GM19463 (cell line): ENCODE measurements at regions not wholly inside any gene's neighbourhood (a gene's known extent, or its start where the extent isn't known, plus 50 kb on each side); places are given as distances from the start of the nearest gene placed in this dataset.

Experiments
- ATAC-seq: cut with Tn5 transposase; IDR thresholded peaks from one replicate; pipeline ENCODE4 v1.9.1; 2021; ENCODE audit warnings: mild to moderate bottlenecking, moderate library complexity; ENCODE audit not compliant: unreplicated experiment

DNA sequence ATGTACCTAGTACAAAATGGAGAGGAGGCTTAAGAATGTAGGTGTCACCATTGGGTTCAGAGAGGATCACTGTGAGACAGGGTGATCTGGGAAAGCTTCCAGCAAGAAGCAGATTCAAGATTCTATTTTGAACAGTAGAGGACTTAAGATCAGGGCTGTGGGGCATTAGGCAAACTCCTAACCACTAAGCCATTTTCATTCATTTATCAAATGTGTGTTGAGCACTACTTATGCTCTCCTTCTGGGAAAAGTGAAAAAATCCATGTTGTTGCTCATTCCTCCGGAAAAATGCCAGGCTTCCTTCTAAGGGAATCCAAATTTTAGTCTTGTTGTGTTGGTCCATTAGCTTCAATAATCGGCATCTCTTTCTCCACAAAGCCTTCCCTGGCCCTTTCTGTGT is 163.4 kb downstream of the NUAK1 start:
- no peak for ATAC-seq

DNA sequence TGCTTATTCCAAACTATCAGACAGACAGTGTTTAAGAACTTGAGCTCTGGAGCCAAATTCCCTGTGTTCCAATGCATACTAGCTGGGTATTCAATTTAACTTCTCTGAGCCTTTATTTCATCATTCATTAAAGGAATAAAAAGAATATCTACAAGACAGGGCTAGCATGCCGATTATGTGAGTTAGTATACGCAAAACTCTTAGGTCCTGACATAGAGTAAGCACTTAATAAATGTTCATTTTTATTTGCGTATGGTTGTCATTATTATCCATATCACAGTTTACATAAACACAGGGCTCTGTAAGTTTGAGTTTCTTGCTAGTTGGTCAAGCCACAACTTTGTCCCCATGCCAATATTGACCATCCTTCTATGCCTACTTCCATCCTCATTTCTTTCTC is 161.5 kb downstream of the NUAK1 start:
- no peak for ATAC-seq

DNA sequence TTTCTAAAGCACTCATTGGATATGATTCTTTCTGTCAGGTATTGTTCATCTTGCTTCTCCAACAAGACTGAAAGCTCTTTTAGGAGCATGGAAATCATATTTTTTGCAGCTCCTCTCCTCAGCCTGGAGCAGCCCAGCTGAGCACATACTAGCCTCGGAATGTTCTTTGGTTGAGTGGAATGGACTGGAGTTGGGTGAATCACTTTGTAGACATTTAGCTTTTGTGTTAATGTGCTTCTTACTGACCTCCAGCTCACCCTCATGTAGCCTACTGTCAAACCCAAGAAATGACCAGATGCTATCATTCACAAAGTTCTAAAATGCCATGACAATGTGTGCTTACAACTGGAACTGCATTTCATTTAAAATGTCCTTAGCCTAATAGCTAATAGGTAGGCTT is 161.1 kb downstream of the NUAK1 start:
- ATAC-seq, result no peak

DNA sequence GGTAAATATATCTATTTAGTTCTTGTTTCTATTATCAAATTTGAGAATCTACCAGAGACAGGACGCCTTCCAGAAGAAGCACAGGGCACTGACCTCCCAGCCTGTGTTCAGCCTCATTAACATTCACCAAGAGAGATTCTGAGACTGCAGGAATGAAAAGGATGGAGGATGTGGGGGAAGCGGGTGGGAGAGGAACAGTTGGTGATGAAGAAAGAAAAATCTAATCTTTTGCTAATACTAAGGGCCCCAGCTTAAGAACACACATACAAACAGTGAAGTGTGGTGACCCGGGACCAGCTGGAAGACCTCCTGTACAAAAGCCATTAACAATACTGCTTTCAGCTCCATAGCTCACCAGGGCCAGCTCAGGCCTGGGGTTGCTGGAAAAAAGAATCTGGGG is 160.5 kb downstream of the NUAK1 start:
- no peak for ATAC-seq

DNA sequence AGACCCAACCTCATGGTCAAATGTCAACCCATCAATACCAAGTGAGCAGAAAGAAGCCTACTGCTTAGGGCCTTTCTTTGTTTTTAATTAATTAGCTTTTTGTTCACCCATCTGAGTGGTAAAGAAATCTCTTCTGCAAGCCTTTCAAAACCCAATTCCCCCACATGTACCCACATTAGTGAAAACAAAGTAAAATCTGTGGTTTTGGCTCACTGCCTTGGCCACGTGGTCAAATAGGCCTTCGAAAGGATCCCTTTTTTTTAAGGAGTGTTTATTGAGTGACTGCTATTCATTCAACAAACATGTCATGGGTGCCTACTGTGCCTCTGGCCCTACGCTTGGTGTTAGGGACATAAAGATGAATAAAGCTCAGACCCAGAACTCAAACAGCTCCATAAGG is 160.1 kb downstream of the NUAK1 start:
- no peak for ATAC-seq

DNA sequence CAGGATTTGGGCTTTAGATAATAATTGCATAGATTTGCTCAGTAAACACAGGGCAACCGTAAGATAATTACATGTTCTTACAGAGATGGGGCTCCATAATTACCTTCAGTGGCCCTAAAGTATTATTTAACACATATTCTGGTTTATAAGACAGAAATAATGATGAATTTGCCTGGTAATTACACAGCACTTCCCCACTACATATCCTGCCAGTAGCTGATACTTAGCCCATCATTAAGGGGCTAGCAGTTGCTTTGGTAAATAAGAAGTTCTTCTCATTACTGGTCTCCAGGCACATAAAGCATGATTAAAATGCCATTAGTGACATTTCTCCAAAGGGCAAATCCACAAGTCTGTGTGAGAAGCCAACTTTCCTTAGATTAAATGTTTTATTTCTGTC is 158.7 kb downstream of the NUAK1 start:
- ATAC-seq, result no peak

DNA sequence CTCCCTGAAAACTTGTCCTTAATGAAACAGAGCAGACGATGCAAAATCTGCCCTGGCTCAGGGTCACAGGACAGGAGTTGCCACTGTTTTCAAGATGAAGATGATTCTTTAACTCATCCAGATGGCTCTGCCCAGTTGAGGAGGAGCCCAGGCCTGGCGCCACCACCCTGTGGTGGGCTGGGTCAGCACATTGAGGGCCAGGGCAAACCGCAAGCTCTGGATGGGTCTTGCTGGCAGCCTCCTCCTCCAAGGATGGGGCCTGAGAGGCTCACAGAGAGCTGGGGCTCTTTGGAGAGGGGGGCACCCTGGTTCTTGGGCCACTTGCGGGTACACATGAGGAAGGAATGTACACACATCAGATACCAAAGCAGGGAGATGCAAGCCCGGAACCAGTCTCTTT is 158.2 kb downstream of the NUAK1 start:
- no peak for ATAC-seq

DNA sequence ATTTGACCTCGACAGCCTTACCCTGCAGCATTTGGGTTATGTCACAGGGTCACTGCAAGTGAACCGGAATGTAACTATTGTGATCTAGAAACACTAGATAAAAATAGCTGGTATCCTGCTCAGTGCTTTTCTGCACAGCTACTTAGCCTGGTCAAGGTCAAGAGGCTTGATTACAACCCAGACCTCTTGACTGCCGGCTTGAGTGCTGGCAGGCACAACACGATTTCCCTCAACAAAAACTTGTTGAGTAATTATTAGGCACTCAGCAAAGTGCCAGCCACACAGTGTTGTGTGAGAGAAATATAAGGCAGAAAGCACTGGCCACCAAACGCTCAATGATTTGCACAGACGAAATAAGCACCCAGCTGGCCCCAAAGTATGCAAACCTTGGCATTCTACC is 156.7 kb downstream of the NUAK1 start:
- ATAC-seq, result no peak

DNA sequence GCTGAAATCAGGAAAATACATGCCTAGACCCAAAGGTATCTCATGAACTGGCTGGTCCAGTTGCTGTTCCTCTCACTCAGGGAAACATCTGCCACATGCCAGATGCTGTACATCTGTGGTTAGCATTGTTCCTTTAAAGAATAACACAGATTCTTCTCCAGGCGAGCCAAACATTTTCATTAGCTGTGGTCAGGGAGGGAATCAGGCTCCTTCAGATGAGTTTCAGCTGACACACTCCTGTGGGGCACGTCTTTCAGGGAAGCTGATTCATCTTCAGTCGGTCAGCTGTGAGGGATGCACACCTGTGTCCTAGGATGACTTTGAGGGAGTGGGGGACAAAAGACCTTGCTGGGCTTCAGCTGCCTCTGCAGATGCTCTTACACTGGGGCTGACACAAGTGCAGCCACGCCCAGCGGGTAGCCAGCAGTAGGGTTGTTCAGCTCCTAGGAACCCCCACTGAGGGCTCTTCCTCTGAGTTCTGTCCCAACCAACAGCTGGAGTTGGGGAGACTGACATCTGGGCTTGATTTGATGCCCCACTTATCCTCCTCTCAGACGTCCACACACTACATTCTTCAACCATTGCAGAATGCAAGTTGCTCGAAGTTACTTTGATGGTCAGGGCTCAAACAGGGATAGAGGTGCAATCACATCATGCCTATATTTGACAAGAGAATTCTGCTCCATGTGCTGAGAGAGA is 155.0 kb downstream of the NUAK1 start:
- ATAC-seq, result no peak

DNA sequence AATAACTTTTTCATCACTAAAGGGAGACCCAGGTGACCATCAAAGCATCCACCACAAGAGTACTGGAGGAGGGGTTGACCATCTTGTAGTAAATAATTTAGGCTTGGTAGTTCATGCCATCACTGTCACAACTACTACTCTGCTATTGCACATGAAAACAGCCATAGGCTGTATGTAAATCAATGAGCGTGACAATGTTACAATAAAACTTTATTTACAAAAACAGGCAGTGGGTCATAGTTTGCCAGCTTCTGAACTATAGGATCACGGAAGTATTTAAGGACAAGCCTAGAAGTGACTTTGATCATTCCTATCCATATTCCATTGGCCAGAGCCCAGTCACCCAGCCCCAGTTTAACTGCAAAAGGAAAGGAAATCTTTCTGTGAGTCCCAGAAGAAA is 153.4 kb downstream of the NUAK1 start:
- ATAC-seq, result no peak

DNA sequence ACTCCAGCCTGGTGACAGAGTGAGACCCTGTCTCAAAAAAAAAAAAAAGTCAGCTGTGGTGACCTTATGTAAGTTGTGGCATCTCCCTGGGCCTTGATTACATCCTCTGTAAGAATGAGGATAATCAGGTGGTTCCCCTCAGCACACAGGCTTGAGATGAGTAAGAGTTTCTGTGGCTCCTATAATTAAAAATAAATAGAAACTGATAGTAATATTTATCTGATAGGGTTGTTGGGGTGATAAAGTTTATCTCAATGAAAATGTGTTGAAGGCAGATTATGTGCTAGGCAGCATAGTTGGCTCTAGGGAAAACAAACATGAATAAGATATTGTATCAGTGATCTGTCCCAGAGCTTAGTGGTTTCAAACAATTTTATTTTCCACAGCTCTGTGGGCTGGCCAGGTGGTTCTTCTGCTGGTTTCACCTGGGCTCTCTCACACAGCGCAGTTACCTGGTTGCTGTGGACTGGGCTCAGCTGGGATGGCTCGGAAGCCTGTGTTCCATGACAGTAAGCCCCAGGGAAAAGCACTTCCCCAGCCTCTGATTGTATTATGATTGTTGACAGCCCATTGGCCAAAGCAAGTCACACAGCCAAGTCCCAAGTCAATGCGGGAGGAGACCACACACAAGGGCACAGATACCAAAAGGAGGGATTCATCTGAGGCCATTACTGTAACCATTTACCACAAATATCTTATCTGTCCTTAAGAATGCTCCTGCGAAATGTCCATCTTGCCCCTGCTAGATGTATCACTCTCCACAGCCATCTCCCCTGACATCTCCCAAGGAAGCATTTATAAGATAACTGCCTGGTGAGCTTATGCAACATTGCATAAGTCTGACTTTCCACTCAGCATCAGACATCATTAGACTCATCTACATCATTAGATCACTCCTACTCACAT is 151.7 kb downstream of the NUAK1 start:
- no peak for ATAC-seq

DNA sequence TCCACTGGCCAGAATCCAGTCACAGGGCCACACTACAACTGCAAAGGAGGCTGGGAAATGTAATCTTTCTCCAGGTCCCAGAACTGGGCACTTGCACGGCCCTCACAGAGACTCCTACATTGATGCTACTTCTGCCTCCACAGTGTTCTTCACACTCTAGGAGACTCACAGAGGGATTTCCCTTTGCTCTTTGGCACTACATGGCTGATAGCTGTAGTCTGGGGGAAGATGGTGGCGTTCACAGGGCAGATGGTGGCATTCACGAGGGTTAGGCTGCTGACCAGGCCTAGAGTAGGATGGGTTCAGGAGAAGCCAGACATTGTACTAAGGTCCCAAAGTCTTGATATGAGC is 151.1 kb downstream of the NUAK1 start:
- no peak for ATAC-seq

DNA sequence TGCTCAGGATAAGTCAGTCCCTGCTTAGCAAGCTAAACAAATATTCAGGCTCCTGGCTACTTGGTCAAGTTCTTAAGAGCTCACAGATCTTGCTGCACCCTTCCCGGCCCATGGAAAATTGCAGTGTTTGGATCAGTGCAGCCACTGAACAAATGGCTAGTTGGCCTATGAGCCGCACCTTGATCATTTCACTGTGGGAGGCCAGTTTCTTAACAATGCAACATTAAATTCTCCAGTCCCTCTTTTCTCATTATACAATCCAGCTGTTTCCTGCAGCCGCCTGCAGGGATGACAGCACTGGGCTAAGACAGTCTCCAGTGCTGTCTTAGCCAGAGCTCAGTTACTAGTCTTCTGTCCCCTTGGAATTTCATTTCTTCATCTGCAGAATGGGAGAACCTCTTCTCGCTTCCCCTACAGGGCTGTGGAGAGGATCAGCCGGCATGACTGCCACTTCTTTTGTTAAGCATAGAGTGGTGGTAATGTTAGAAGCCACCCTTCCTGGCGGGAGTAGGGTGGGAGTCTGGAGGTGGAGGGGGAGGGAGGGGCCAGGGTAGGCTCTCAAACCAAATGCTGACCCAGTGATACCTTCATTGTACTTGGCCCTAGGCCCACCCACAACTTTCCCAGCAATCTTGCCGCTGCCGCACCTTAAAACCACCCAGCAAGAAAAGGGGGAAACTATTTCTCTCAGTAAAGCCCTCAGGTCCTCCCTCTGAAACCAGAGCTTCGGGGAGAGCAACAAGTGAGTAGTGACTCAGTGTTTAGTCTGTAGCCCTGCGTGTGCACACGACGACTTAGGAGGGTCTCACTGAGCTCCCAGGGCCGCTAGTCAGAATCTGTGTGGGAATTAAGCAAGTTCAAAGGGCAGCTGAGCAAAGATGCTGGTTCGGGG is 145.7 kb downstream of the NUAK1 start:
- no peak for ATAC-seq

DNA sequence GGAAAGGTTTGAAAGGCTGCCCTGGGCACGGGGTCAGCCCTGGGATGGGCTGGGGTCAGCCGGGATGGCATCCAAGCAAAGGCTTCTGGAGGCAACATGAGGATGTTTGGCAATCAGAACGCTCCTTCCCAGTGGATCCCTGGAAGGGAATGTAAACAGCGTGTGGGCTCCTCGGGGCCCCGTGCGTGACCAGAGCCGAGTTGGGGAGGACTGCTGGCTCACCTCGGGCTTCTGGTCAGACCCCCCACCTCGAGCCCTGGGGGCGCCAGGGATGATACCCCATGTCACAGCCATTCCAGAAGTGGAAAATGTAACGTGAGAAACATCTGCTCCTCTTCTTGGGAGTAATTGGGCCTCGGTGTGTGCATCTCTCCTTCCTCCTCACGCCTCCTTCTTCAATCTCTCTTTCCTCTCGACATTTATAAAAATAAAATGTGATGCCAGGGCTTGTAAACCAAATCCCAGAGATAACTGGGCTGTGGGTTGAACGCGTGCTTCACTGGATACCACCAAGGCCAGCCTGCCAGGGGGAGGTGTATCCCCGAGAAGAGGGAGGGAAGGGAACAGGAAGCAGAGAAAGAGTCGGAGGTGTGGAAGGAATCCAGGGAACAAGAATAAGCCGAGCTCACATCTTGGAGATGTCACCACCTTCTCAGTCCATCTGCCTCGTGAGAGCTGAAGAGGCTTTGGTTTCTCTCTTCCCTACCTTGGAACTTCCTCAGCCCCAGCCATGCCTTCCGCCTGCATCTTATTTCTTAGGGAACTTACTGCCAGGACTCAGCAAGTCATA is 144.8 kb downstream of the NUAK1 start:
- ATAC-seq, result no peak

DNA sequence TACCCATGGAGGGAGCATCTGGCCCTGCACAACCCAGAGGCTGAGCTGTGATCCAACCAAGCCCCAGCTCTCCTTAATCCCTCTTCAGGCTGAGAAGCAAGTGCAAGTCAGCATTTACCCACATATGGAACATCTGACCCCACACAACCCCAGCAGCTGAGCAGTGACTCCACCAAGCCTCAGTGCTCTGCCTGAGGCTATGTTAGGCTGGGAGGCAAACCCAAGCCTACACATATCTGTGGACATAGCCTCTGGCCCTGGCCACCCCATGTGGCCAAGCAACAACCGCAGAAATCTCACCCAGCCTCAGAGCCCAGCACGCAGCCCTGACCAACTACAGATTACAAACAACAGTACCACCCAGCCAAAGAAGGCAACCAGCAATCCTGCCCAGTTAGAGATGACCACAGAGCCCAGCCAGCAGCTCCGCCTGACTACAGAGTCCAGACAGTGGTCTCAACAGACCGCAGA is 142.8 kb downstream of the NUAK1 start:
- ATAC-seq, result no peak

DNA sequence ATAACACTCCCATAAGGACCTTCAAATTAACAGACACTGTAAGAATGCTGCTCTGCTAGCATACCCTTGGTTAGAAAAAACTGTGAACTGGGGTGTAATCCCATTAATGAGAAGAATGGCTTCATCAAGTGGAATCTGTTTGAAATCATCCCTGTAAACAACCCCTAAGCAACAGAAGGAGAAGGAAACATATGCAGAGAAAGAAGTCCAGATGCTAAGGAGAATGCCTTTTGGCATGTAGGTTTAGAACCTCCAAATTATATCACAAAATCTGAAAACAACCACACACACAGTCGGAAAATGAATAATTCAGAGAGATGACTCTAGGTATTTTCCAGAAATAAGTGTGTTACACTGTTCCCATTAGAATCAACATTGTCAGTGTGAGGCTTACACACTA is 140.2 kb downstream of the NUAK1 start:
- ATAC-seq, result no peak

DNA sequence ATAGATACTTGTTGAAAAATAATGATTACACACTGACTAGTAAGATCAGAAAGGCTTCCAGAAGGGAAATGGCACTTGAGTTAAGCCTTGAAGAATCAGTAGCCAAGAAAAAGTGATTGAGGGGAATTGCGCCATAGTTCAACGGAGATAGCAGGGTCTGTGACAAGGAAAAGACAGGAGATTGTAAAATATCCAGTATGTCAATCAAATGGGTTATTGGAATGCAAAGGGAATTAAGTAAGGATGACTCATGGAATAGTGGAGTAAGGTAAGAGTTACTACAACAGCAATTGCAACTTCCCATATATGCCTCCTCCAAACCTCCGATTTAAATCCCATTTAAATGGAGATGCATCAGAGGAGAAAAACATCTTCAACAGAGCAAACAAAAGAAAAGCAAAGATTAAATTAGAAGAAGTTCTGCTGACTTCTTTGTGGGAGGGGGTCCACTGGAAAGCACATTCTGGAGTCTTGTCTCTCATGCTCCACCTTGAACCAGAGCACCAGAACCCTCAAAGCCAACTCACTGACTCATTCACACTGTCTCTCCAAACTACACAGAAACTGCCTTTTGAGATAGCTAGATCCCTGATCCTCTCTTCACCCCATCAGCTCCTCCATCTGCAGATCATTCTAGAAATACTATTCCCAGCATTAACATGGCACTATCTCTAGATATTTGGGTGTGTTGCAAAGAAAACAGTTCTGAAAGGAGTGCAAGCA is 138.2 kb downstream of the NUAK1 start:
- ATAC-seq, result no peak

DNA sequence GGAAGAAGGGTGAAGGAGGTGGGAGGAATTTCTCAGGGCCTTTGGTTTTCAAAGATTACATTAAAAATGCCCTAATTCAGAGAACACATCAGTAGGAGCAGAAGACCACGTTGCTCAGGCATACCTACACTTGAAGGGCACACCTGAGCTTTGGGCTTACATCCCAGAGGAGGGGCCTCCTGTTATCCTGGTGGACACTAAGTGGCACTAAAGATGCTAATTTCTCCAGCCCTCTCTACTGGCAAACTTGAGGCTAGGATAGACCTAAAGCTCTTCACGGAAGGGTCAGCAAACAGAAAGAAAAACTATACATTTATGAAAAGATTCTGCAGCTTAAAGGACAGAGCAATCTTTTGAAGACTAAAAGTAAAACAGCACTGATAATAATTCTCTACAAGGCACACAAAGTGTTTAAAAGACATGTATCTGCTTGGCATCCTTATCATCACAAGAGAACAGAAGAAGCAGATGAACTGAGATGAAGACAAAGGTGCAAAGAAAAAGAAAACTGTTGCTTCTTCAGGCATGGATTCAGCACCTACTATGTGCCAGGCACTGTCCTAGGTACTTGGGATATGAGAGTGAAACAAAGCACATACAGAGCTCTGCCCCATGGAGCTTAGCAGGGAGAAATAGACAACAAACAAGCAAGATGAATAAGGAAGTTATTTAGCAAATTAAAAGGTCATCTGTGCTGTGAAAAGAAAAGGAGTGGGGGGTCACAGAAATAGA is 137.5 kb downstream of the NUAK1 start:
- no peak for ATAC-seq

DNA sequence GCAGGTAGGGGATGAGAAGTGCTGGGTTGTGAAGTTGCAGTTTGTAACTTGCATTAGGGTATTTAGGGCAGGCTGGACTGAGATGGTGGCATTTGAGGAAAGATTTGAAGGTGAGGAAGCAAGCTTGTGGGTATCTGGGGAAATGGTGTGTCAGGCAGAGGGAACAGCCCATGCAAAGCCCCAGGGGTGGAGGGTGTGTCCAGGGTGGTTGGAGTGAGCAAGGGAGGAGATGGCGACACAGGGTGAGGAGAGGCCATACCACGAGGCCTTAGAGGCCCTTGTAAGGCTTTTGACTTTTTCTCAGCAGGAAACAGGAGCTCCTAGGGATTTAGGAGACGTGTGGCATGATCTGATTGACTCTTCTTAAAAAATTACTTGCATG is 136.9 kb downstream of the NUAK1 start:
- ATAC-seq, result no peak
